ENCODE measurements at regions not wholly inside any gene's neighbourhood (a gene's known extent, or its start where the extent isn't known, plus 50 kb on each side); places are given as distances from the start of the nearest gene placed in this dataset.

DNA sequence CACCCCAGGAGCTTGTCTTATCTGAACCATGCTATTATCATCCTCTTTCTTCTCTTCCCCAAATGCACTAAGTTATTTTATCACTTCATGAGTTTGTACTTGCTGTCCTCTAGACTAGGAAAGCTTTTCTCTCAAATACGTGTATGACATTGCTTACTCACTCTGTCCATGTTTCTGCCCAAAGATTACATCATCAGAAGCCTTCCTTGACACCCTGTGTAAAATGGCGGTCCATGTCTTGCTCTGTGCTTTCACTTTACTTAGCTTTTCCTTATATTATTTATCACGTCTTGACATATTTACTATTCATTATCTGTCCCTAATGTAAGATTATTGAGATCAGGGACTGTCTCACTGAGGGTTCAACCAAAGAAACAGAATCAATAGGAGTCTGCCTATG lies 196.1 kb upstream of the ZEB2 start:
- no peak for DNase-seq (ENCODE audit: low read depth in 3 of 3, low spot score in 1 of 3)

DNA sequence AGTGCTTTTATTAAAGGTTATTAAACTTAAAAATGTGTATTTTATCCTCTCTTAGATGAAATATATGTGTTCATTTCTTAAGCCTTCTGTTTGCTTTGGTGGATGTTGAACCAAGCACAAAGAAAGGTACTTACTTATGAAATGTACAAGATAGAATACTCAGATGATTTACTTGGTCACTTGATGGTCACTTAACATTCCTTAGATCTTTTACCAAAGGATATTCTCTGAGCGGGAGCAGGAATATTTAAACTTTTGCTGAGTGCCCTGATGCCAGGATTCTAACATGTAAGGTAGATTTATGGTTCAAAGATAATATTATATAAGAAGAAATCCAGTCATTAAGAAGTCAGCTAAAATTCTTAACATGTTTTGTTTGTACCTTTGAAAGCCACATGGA lies 193.5 kb upstream of the ZEB2 start:
- DNase-seq (ENCODE audit: low read depth in 3 of 3, low spot score in 1 of 3), result no peak

DNA sequence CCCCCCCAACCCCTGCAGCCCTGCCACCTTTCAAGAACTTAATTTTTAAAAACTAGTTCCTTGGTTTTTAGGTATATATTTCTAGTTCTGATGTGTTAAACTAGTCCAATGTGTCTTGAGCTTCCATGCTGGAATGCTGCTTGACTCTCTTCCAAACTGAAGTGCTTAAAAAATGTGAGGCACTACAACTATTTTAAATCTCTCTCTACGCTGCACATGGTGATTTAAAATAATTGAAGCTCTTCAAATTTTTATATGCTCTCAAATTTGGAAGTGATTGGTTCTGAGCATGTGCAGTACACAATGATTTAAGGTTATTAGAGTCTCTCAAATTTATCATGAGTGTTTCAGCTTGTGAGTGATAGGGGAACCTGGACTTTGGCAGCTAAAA lies 192.6 kb upstream of the ZEB2 start:
- no peak for DNase-seq (ENCODE audit: low read depth in 3 of 3, low spot score in 1 of 3)

DNA sequence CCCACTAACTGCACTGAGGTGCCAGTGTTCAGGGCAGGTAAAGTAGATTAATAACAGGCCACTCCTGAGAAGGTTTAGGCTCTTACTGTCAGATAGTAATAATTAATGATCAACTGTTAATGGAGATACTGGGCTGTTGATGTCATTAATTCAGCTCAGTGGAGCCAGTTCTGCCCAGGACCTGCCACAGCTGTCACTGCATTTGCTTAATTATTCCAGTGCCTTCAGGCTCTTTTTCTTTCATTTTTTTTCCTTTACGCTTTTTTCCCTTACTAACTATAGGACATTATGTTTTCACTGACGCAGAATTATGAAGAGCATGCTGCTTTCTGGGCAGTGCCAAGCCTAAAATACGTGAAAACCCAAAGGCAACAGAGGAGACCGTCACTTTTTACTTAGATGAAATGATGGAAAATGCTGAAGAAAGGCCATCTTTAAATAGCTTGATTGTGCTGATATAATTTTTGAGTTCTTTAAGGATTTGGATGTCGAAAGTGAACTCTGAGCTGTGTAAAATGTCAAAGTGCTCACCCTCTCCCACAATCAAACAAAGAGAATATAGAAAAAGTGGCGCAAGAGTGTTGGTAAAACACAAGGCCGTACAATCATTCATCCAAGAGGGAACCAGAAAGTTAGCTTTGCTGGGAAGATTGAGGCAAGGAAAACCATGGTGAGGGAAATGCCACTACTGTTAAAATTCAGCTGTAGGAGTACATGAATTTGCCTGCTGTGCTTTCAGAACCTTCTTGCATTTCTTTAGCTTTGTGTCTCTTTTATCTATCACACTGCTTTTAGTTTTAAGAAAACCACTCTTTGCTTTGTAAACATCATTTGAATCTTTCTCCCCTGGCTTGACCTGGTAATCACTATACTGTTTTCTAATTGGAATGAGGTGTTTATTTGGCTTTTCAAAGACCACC lies 192.0 kb upstream of the ZEB2 start:
- no peak for DNase-seq (ENCODE audit: low read depth in 3 of 3, low spot score in 1 of 3)

DNA sequence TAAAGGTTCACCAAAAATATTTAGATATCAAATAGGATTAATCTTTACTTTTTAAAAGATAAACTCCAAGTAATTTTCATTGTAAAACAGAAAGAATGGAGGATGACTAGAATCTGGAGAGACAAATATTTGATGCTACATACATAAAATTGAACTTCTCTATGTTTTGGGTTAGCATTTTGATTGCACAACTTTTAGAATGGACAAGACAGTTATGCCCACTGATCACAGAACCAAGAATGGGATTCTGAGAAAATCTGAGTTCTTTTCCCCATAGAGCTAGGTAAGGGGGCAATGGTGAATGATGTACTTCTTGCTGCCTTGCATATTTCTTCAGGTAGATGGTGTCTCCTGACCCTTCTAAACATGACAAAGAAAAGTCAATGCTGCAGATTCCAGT lies 191.2 kb upstream of the ZEB2 start:
- no peak for DNase-seq (ENCODE audit: low read depth in 3 of 3, low spot score in 1 of 3)

DNA sequence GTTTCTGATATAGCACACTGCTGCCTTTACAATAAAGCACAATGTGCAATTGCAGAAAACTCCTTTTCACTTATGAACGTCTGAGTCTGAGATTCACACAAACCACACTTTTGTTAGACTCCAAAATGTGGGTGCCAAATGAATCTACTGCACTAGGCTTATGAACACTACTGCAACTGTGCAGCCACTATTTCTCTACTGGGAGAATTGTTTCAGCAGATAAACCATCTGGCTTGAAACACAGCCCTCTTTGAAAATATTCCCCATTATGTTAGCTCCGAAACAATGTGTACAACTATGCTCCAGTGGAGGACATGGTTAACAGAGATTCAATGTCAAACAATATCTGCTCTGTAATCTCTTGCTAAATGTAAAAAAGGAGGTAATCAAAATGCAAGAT lies 188.7 kb upstream of the ZEB2 start:
- DNase-seq (ENCODE audit: low read depth in 3 of 3, low spot score in 1 of 3), result no peak

DNA sequence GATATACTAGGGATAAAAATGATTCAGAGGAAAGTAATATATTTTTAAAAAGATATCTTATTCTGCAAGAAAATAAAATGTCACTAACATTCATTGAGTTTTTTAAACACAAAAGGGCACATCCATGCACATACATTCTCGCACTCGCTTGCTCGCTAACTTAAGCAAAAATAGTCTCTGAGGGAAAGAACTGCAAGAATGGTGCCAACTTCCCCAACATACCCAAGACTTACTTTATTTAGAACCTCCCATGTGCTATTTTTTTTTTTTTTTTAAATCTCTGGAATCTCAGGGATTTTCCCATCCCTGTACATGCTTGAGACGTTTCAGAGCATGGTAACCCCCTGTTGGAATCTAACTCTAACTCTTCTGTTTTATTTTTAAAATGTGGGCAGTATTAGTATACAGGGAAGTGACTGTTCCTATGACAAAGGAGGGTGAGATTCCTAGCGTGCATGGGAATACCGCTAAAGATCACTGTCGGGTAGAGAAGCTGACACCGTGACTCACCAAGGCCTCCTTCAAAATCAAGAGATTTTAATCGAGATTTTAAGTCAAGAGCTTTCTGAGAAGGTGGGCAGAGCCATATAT lies 187.9 kb upstream of the ZEB2 start:
- DNase-seq (ENCODE audit: low read depth in 3 of 3, low spot score in 1 of 3), result no peak

DNA sequence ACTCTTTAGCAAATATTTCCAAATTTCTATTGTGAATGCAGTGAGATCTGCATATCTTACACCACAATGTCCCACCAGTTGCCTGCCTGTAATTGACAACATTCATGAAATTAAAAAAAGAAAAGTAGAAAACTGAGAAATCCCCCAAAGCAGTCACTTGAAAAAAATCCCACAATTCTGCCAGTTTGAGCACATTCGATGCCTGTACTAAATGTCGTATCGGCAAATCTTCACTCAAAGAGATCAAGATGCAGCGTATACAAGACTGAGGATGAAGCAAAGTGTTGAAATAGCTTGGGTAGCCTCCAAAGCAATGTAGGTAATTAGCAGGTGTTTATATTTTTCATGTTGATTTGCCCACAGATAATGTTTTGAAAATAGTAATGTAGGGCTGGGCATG lies 186.7 kb upstream of the ZEB2 start:
- no peak for DNase-seq (ENCODE audit: low read depth in 3 of 3, low spot score in 1 of 3)

DNA sequence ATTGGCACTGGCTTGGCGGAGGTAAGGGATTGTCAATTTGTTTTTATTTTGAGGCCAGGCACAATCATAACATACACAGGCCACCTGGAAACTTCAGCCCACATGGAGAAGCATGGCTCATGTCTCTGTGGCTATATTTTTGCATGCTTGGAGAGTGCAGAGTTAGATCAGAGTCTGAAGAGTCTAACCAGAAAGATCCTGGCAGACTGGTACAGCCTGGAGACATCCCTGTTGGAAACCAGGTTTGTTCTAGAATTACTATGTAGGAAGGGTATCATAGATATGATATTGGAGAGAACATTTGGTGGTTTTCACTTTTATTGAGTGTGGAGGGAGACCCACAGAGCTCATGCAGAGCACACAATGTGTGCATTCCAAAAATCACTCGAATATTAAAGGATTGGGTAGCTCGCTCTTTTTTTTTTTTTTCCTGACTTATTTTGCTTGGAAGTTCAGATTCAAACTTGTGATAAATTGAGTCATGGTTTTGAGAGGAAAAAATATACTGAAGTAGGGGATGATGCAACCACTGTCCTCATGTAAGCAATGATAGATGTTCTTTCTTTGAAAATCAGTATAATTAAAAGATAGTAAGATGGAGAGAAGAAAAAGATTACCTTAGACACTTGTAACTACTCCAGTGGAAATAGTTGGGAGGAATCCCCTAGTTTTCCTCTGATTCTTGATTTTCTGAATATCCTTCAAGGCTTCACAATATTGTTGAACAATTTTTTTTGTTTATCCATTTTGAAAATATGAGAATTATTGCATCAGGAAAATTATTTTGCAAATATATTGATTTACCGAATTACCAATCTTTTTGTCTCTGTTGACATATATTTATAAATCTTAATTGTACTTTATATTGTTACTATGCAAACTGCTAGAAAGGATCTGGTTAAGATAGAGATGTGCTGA lies 185.7 kb upstream of the ZEB2 start:
- no peak for DNase-seq (ENCODE audit: low read depth in 3 of 3, low spot score in 1 of 3)

DNA sequence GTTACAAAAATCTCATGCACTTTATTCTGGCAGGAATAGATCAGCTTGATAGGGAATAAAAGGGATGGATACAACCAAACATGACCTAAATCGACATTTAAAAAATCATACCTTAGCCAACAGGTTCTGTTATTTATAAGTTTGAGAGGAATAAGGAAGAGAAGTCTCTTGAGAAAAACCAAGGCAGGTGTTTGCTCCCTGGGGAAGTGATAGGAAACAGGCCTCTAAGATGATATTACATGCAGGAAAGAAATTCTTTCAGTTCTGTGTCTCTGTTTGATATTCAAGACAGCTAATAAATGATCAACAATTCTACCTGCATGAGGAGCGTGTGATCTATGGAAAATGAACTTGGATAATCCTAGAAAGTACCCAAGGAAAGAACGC lies 184.8 kb upstream of the ZEB2 start:
- no peak for DNase-seq (ENCODE audit: low read depth in 3 of 3, low spot score in 1 of 3)

DNA sequence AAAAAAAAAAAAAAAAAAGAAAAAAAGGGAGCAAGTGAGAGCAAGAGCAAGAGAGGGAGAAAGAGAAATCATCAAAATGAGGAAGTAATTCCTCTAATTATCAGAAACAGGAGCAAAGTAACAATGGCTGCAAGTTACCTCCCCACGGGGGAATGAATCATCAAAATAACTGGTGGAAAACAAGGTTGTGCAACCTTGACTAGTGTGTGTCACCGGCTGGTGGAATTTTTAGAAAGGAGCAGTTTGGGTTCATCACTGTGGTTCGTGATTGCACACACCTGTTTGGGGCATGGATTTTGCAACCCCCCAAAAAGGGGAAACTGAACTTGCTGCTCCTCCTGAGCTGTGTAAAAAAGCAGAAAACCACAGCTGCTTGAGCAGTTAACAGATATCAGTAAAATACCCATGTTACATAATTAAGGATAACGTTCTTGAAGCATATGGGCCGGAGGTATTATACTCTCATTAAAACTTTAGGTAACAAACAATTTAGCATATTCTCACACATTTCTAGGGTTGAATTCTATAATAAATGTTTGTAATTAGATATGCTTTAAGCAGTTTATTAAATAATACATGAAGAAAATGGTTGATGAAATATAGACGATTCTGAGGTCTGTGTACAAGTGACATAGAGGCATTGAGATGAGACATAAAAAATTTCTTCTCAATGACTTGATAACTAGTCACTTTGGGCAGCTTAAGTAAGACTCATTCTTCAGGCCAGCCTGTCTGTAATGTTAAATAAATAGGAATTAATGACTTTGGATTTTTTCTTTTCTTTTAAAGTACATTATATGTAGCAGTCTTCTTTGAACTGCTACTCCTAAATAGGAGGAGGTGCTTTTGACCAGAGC lies 184.2 kb upstream of the ZEB2 start:
- no peak for DNase-seq (ENCODE audit: low read depth in 3 of 3, low spot score in 1 of 3)

DNA sequence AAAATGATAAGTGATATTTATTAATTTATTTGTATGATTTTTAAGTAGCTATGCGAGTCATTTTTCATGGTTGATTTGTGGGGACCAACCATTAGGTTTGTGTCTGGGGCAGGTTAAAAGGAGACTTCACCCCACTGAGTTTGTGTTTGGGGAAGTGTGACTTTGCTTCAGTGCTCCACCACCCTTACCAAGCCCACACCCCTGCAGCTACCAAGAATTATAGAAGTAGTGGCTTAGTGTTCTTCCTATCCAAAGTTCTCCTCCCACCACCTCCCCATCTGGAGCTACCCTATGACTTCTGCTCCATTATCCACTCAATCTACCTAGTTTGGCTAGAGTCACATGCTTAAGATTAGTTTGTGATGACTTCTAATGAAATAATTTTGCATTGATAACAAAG lies 182.1 kb upstream of the ZEB2 start:
- no peak for DNase-seq (ENCODE audit: low read depth in 3 of 3, low spot score in 1 of 3)

DNA sequence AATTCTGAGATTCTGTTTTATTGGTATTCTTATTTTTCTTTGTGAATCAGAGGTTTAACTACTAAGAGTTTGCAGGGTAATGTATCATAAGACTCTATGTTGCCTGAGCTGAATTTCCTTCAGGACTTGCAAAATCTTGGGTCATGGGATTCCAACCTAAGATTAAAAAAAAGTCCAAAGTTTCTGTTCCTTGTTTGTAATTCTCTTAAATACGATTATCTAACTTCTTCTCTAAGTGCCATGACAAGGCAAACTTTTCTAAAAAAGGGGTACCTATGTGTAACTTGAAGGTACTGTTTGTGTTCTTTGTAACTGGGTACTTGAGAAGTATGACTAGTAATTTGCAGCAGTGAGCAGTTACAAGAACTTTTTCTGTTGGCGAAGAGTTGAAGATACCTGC lies 181.3 kb upstream of the ZEB2 start:
- no peak for DNase-seq (ENCODE audit: low read depth in 3 of 3, low spot score in 1 of 3)

DNA sequence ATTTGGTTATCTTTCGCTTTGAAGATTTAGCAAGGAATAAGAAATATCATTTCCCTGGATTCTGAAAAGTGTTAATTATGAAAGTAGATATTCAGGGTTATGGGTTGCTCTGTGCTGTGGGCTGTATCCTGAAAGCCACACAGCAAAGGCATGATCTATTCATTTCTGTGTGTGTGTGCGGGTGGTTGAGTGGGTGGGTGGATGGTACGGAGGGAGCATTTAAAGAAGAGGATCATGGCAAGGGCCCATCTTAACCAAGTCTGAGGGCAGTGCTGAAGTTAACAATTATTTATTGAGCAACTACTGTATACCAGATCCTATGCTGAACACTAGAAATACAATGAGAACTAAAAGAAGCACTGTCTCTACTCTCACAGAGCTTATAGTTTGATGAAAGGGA lies 178.2 kb upstream of the ZEB2 start:
- DNase-seq (ENCODE audit: low read depth in 3 of 3, low spot score in 1 of 3), result no peak

DNA sequence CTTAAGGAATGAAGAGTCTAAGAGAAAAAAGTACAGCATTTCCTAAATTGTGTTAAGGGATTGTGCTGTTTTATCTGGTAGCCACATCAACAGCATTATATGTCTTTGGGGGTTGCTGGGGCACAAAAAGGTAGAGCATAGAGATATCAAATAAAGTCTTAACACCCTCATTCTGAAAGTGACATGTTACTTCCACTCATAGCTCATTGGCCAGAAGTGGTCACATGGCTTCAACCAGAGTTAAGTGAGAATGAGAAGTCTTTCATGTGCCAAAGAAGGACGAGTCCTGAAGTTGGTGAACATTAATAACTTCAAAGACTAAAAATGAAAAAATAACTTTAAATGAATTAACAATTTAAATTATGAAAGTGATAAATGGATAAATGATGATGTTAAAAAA lies 175.7 kb upstream of the ZEB2 start:
- no peak for DNase-seq (ENCODE audit: low read depth in 3 of 3, low spot score in 1 of 3)

DNA sequence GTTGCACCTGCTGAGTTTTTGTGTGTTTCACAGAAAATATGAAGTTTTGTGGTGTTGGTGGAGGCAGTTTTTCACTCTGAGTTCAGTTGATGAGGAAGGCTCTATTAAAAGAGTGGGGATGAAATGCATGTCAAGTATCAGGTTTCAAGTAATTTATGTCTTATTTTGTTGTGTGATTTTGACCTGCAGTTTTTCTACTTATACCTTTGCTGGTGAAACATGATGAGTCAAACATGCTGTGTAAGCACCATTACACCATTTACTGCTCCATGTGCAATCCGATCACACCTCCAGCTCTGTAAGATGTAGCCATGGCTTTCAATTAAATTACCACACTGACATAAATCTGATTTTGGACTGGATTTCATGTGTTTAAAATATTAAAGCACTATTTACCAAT lies 174.5 kb upstream of the ZEB2 start:
- DNase-seq (ENCODE audit: low read depth in 3 of 3, low spot score in 1 of 3), result no peak

DNA sequence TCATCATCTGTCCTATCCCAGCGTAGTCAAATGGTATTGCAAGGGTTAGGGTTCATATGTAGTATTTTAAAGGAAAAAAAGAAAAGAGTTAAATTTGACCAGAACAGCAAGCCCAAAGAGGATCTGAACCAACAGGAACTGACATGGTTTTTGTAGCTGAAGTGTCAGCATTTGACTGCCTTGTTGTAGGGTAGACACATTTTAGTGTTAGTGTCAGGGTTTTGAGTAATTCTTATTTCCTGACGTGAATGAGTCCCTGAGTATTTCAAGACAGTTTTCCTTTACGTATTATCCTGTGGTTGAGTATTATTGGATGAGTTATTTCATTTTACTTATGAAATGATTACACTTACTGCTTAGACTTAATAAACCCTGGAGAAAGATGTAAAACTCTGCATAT lies 173.3 kb upstream of the ZEB2 start:
- DNase-seq (ENCODE audit: low read depth in 3 of 3, low spot score in 1 of 3), result no peak

DNA sequence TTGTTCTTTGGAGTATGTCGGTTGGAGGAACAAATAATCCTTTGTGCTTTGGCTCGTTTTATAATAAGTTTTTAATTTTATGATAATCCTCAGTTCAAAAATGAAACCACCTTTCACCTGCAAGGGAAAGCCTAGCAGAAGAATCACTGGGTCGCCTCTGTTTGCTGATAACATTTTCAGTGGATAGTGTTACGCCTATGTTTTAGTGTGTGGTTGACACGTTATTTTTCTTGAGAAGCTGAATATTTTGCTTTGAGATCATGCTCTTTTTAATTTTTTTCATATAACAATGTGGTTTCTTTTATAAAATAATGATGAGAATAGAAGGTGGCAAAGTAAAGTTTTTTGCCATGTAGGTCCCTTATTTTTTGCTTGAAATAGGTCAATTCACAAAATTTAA lies 172.7 kb upstream of the ZEB2 start:
- DNase-seq (ENCODE audit: low read depth in 3 of 3, low spot score in 1 of 3), result no peak

DNA sequence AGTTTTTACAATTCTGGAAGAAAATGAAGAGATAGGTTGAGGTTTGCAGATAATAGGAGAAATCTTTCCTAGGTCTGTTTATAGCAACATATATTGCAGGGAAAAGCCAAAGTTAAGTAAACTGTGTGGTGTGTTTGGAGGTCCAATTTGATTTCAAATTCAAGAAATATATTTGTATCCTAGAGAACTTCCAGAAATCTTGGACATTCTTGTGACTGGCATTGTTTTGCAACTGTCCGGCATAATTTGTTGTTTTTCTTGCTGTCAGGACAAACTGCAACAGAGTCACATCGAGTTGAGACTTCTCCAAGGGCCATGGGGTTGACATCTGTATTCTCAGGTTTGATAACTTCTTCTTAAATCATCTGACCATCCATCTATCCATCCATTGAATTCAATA lies 170.9 kb upstream of the ZEB2 start:
- DNase-seq (ENCODE audit: low read depth in 3 of 3, low spot score in 1 of 3), result no peak

DNA sequence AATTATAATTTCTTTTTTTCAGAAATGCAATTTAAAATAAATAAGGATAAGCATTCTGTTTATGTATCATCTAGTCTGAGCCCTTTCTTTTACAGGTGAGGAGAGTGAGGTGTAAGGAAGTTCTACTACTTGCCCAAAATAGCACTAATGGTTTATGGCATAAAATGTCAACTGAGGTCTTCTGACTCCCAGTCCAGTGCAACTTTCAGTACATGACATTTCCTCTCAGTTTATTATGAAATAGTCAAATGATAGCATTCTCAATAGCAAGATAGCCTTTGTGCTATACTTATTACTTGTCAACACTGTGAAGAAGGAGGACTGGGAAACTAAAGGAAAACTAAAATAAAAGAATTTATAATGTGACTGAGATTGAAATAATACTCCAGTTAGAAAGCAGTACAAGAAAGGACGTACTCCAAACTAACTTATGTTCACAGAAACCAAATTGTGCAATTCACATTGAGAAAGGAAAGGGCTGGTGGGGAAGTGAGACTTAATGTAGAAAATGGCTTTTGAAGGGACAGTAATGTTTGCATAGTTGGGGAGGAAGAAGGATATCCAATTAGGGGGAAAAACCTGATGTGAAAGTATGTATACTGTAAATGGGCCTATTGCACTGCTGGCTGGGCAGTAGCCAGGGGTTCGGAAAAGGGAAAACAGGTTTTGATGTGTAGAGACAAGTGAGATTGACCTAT lies 166.7 kb upstream of the ZEB2 start:
- DNase-seq (ENCODE audit: low read depth in 3 of 3, low spot score in 1 of 3), result no peak
